ENCODE measurements at regions not wholly inside any gene's neighbourhood (a gene's known extent, or its start where the extent isn't known, plus 50 kb on each side); places are given as distances from the start of the nearest gene placed in this dataset.

- DNase-seq (ENCODE audit: low spot score), result no peak
- in situ Hi-C loops (cut with HindIII; ENCODE audit: low sequenced_read_pairs), result no loop called here
Observed at GRCh38 chr13:89827552-89827951, 1519.9 kb upstream of the MIR17HG start.

- in situ Hi-C loops (cut with HindIII; ENCODE audit: low sequenced_read_pairs), result no loop called here
- DNase-seq (ENCODE audit: low spot score), result no peak
Observed at GRCh38 chr13:89828506-89828905, 1519.0 kb upstream of the MIR17HG start.

DNA sequence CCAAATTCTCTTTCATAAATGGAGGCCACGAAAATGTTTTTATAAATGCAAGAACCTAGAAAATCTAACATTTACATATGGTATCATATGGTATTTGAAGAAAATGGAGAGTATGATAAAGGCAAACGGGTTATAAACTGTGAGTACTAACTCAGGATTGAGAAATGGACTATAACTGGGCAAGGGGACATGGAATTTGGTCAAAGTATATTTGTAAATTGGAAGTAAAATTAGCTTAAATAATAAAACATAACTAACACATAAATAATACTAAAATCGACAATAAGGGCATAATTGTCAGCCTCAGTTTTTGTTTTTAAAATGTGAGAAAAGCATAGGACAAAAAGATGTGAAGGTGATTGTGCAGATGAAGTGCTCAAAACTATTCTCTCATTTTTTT, 1516.3 kb upstream of the MIR17HG start:
- DNase-seq (ENCODE audit: low spot score), result no peak
- in situ Hi-C loops (cut with HindIII; ENCODE audit: low sequenced_read_pairs), result no loop called here

GRCh38 chr13:89832827-89833226, 1514.7 kb upstream of the MIR17HG start:
- no peak for DNase-seq (ENCODE audit: low spot score)
- in situ Hi-C loops (cut with HindIII; ENCODE audit: low sequenced_read_pairs), result no loop called here

DNA sequence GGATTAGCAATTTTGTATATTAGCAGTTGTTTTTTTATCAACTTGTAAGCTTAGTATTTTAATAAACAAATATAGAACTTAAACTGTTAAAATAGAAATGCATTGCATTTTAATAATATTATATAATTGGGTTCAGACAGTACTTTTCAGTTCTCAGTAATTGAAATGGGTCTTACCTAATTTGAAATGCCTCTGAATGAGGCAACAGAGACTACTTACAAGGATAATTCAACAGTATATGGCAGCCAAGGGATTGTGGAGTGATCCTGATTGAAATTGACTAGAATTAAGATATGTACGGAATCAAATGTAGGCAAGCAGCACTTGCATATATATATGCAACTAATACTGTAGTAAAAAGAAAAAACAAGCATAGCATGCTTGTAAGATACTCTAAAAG, 1503.9 kb upstream of the MIR17HG start:
- DNase-seq (ENCODE audit: low spot score), result no peak
- in situ Hi-C loops (cut with HindIII; ENCODE audit: low sequenced_read_pairs), result no loop called here

GRCh38 chr13:89845874-89846273, 1501.6 kb upstream of the MIR17HG start:
- DNase-seq (ENCODE audit: low spot score), result no peak
- in situ Hi-C loops (cut with HindIII; ENCODE audit: low sequenced_read_pairs), result no loop called here

- DNase-seq (ENCODE audit: low spot score), result no peak
- in situ Hi-C loops (cut with HindIII; ENCODE audit: low sequenced_read_pairs), result no loop called here
Observed at GRCh38 chr13:89846926-89847585, 1500.4 kb upstream of the MIR17HG start.

DNA sequence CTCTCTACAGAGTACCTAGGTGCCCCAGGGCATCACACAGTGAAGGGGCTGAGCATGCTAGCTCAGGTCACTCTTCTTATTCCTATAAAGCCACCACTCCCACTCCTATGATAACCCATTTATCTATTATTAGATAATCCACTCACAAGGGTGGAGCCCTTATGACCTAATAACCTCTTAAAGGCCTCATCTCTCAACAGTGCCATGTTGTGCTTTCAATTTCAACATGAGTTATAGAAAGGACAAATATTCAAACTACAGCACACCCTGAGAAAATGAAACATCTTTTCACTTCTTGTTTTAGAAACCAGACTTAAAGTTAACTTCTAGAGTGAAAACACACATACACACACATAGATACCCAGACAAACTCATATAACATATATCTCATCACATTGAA, 1494.9 kb upstream of the MIR17HG start:
- DNase-seq (ENCODE audit: low spot score), result no peak
- in situ Hi-C loops (cut with HindIII; ENCODE audit: low sequenced_read_pairs), result no loop called here

DNA sequence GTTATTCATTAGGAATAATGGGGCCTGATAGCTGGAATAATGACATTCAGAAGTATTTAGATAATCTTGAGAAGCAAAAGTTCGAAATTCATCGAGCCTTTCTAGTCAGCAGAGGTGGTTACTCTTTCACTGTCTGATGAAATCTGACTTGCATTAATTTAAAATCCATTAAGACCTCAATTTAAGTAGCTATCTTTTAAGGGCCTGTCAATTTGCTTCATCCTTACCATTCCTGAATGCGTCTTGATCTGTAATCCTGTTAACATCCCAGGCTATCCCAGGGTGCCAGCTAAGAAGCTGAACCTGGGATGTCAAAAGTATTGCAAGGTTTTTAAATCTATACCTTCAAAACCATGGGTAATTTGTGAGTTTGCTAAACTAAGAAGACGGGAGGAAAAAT, 1491.0 kb upstream of the MIR17HG start:
- no peak for DNase-seq (ENCODE audit: low spot score)
- in situ Hi-C loops (cut with HindIII; ENCODE audit: low sequenced_read_pairs), result no loop called here

- no peak for DNase-seq (ENCODE audit: low spot score)
- in situ Hi-C loops (cut with HindIII; ENCODE audit: low sequenced_read_pairs), result no loop called here
Observed at GRCh38 chr13:89857502-89857901, 1490.0 kb upstream of the MIR17HG start.

- in situ Hi-C loops (cut with HindIII; ENCODE audit: low sequenced_read_pairs), result no loop called here
Observed at GRCh38 chr13:89862011-89862690, 1485.3 kb upstream of the MIR17HG start.

GRCh38 chr13:89862691-89863036, 1484.8 kb upstream of the MIR17HG start:
- DNase-seq (ENCODE audit: low spot score), result no peak

More at GRCh38 chr13:89862011-89862690, 1485.3 kb upstream of the MIR17HG start:
- no peak for DNase-seq (ENCODE audit: low spot score)

GRCh38 chr13:89865164-89866064, 1482.1 kb upstream of the MIR17HG start:
- no peak for DNase-seq (ENCODE audit: low spot score)
- in situ Hi-C loops (cut with HindIII; ENCODE audit: low sequenced_read_pairs), result no loop called here

More at GRCh38 chr13:89862691-89863036, 1484.8 kb upstream of the MIR17HG start:
- in situ Hi-C loops (cut with HindIII; ENCODE audit: low sequenced_read_pairs), result no loop called here

- in situ Hi-C loops (cut with HindIII; ENCODE audit: low sequenced_read_pairs), result no loop called here
- no peak for DNase-seq (ENCODE audit: low spot score)
Observed at GRCh38 chr13:89869312-89869711, 1478.2 kb upstream of the MIR17HG start.

- in situ Hi-C loops (cut with HindIII; ENCODE audit: low sequenced_read_pairs), result no loop called here
- DNase-seq (ENCODE audit: low spot score), result peak; percentile 2
Observed at GRCh38 chr13:89878904-89879303, 1468.6 kb upstream of the MIR17HG start.

DNA sequence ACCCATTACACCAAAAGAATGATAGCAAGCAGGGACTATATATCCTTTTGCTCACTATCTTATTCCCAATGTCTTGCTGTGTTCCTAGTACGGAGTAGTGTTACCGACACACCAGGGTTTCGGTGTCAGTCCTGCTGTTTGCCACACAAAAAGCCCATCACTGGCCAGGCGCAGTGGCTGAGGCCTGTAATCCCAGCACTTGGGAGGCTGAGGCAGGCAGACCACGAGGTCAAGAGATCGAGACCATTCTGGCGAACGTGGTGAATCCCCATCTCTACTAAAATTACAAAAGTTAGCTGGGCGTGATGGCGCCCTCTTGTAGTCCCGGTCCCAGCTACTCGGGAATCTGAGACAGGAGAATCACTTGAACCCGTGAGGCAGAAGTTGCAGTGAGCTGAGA, 1467.3 kb upstream of the MIR17HG start:
- in situ Hi-C loops (cut with HindIII; ENCODE audit: low sequenced_read_pairs), result no loop called here
- no peak for DNase-seq (ENCODE audit: low spot score)

- DNase-seq (ENCODE audit: low spot score), result no peak
- in situ Hi-C loops (cut with HindIII; ENCODE audit: low sequenced_read_pairs), result no loop called here
Observed at GRCh38 chr13:89883893-89884448, 1463.5 kb upstream of the MIR17HG start.

DNA sequence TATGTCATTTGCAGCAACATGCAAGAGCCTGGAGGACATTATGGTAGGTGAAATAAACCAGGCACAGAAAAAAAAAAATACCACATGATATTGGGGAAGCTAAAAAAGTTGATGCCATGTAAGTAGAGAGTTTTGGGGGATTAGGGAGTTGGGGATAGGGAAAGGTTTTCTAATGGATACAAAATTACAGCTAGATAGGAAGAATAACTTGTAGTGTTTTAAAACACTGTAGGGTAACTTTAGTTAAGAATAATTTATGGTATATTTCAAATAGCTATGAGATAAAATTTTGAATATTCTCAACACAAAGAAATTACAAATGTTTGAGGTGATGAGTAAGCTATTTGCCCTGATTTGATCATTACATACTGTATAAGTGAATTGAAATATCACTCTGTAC, 1456.7 kb upstream of the MIR17HG start:
- in situ Hi-C loops (cut with HindIII; ENCODE audit: low sequenced_read_pairs), result no loop called here

GRCh38 chr13:89891416-89891815, 1456.1 kb upstream of the MIR17HG start:
- in situ Hi-C loops (cut with HindIII; ENCODE audit: low sequenced_read_pairs), result no loop called here
- DNase-seq (ENCODE audit: low spot score), result no peak

More for the DNA sequence above, 1456.7 kb upstream of the MIR17HG start:
- no peak for DNase-seq (ENCODE audit: low spot score)

GRCh38 chr13:89897681-89898080, 1449.8 kb upstream of the MIR17HG start:
- in situ Hi-C loops (cut with HindIII; ENCODE audit: low sequenced_read_pairs), result no loop called here
- DNase-seq (ENCODE audit: low spot score), result no peak
